ENCODE measurements at regions not wholly inside any gene's neighbourhood (a gene's known extent, or its start where the extent isn't known, plus 50 kb on each side); places are given as distances from the start of the nearest gene placed in this dataset.

- no peak for DNase-seq (ENCODE audit: low read depth in 2 of 2)
Observed at GRCh38 chr20:11581271-11581670, 336.4 kb upstream of the BTBD3 start.

DNA sequence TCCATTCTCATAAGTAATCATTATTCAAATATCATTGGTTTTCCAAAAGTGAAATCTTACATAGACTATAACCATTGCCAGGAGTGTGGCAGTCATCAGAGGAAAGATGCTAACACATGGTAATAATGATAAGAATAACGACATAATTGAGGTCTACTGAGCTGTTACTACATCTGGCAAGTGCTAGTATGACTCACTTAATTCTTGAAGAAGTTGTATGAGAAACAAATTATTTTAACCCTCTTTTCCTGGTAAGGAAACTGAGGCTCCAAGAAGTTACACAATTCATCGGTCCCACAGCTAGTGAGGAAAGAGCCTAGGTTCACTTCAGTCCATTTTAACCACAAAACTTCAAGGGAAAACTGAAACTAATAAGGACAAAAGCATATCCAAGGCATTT, 335.6 kb upstream of the BTBD3 start:
- no peak for DNase-seq (ENCODE audit: low read depth in 2 of 2)

- DNase-seq (ENCODE audit: low read depth in 2 of 2) = no peak
Observed at GRCh38 chr20:11585752-11586352, 331.8 kb upstream of the BTBD3 start.

- DNase-seq (ENCODE audit: low read depth in 2 of 2) = no peak
Observed at GRCh38 chr20:11588875-11589274, 328.8 kb upstream of the BTBD3 start.

DNA sequence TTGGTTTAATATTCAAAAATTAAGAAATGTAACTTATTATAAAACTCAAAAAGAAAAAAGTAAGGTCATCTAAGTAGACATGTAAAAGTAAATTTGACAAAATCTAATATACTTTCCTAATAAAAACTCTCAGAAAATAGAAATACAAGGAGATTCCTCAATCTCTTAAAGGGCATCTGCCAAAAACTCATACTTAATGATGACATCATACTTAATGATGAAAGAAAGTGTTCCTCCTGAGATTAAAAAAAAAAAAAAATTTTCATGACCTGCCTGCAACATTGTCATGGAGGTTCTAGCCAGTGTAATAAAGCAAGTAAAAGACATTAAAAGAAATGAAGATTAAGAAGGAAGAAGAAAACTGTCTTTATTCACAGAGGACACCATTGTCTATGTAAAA, 325.7 kb upstream of the BTBD3 start:
- no peak for DNase-seq (ENCODE audit: low read depth in 2 of 2)

GRCh38 chr20:11604339-11604738, 313.4 kb upstream of the BTBD3 start:
- DNase-seq (ENCODE audit: low read depth in 2 of 2) = no peak

- no peak for DNase-seq (ENCODE audit: low read depth in 2 of 2)
Observed at GRCh38 chr20:11607047-11607446, 310.6 kb upstream of the BTBD3 start.

DNA sequence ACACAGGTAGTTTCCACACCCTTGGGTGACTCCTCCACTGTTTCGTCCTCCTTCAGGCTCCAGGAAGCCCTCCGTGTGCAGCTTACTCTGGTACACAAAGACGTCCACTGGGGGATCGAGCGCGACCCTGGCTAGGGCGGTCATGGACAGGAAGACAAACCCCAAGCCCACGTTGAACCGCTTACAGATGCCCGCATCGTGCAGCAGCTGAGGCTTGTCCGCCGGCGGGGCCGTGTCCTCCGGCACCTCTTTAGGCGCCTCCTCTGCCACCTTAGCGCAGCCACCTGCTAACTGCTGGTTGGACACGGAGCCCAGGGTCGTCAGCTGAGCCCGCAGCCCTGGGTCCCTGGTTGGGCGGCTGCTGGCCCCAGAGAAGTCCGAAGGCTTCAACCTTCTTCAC, 309.0 kb upstream of the BTBD3 start:
- DNase-seq (ENCODE audit: low read depth in 2 of 2) = no peak

DNA sequence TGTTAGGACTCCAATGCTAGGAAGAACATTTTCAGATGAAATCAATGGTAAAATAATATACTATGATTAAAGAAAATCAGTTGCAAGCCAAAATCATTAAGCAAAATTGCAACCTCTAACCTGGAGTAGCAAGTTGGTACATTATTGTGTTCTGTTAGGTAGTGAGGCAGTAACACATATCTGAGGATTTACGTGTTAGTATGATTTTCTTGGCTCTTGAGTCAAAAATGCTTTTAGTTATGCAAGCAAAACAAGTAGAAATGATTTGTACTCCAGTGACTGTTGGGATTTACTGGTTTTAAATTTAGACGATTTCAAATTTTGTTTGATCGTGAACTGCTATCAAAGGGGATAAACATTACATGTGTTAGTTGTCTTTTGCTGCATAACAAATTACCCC, 293.0 kb upstream of the BTBD3 start:
- no peak for DNase-seq (ENCODE audit: low read depth in 2 of 2)

DNA sequence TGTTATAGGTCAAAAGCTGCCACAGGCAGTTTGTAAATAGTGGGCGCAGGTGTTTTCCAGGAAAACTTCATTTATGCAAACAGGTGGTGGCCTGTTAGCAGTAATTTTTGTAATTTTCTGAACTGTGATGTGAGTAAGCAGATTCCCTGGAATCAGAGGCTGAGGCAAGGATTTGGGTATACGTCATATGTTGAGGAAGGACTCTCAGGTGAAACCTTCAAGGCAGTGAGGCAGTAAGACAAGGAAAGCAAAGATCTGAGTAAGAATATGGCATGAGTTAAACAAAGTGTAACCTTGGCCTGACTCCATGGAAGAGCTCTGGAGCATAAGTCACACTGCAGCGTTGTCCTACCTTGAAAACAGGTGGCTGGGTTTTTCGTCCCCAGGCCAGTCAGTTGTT, 291.1 kb upstream of the BTBD3 start:
- DNase-seq (ENCODE audit: low read depth in 2 of 2) = no peak

DNA sequence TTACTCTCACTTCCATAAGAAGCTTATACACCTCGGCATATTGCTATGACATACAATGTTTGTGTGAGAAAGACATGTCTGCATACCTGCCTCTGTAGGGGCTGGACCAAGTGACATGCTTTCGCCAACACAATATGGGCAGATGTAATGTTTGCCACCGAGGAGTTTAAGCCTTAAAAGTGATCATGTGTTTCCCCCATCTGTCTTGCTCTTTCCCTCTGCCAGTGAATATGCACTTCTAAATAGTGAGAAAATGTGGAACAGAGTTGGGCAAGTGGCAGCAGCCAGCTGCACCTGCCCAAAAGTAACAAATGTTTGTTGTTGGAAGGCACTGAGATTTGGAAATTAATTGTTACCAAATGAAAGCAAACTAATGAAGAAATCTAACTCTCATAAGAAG, 274.8 kb upstream of the BTBD3 start:
- no peak for DNase-seq (ENCODE audit: low read depth in 2 of 2)

- DNase-seq (ENCODE audit: low read depth in 2 of 2) = no peak
Observed at GRCh38 chr20:11646359-11646758, 271.3 kb upstream of the BTBD3 start.

- DNase-seq (ENCODE audit: low read depth in 2 of 2) = no peak
Observed at GRCh38 chr20:11650566-11650965, 267.1 kb upstream of the BTBD3 start.

GRCh38 chr20:11651138-11651537, 266.6 kb upstream of the BTBD3 start:
- DNase-seq (ENCODE audit: low read depth in 2 of 2) = no peak

- no peak for DNase-seq (ENCODE audit: low read depth in 2 of 2)
Observed at GRCh38 chr20:11651647-11652046, 266.0 kb upstream of the BTBD3 start.

- no peak for DNase-seq (ENCODE audit: low read depth in 2 of 2)
Observed at GRCh38 chr20:11652128-11652527, 265.6 kb upstream of the BTBD3 start.

- DNase-seq (ENCODE audit: low read depth in 2 of 2) = no peak
Observed at GRCh38 chr20:11654766-11655165, 262.9 kb upstream of the BTBD3 start.

DNA sequence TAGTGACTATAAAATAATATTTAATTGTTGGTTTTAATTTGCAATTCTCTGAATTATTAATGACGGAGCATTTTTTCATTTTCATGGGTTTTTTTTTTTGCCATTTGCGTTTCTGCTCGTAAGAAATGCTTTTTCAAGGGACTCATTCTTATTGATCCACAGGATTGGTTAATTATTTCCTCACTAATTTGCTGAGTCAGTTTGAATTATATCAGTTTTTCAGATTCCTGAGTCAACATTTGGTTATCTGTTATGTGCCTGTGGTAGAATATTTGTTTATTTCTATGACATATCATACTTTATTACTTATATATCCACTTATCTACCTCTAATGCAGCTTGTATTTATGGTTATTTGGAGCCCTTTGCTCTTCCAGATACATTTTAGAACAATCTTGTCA, 257.0 kb upstream of the BTBD3 start:
- DNase-seq (ENCODE audit: low read depth in 2 of 2) = no peak

DNA sequence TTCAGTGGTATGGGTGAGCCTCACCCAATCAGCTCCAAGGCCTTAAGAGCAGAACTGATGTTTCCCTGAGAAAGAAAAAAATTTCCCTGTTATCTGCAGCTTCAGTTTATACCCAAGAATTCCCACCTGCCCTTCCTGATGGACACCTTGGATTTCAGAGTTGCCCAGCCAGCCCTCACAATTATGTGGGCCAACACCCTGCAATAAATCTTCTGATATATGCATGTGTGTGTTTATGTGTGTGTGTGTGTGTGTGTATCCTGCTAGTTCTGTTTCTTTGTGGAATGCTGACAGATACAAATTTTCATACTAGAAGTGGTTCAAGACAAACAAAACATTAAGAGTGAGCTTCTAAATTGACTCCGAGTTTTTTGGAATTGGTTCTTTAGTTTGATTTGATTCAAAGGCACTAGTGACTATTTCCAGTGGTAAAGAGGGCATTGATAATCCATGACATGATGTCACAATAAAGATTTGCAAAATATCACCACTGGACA, 246.6 kb upstream of the BTBD3 start:
- DNase-seq (ENCODE audit: low read depth in 2 of 2) = no peak

GRCh38 chr20:11672959-11673358, 244.7 kb upstream of the BTBD3 start:
- no peak for DNase-seq (ENCODE audit: low read depth in 2 of 2)

- no peak for DNase-seq (ENCODE audit: low read depth in 2 of 2)
Observed at GRCh38 chr20:11675920-11676629, 241.6 kb upstream of the BTBD3 start.

DNA sequence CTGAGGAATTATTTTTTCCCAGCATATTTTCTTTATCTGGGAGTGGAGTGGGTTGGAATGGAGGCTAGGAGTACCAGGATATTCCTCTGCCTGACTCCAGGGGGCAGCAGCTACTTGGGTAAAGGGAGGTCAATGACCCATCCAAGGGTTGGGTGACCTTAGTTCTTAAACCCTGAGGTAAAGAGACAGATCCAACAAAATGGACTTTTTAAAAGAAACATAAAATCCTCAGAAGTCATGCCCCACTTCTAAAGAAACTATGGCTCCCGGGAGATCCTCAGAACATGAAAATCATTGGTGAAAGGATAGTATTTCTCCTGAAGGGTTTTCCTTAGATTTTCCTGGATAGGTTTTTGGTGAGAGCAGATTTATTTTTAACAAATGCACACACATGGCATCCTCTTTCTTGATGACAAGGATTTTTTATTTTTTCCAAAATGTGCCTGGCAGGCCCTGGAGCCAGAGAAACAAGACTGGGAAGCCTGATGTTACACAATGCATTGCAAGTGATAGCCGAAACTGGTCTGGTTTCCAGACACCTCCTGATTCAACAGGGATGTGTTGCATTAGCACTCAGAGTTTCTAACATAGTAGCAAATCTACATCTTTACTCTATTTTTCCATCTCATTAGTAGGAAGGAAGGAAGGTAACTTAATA, 240.9 kb upstream of the BTBD3 start:
- DNase-seq (ENCODE audit: low read depth in 2 of 2) = peak in 1 of 2 donors; percentile 8

GRCh38 chr20:11677428-11677827, 240.3 kb upstream of the BTBD3 start:
- no peak for DNase-seq (ENCODE audit: low read depth in 2 of 2)
